Peyer's patch (tissue), 4 donors: ENCODE measurements at regions not wholly inside any gene's neighbourhood (a gene's known extent, or its start where the extent isn't known, plus 50 kb on each side); places are given as distances from the start of the nearest gene placed in this dataset.

Experiments used
- DNase-seq, 3 donors: peaks; one replicate each; pipeline ENCODE4 v3.0.0-alpha.2; 2017 to 2019
- H3K27ac ChIP-seq, 4 donors: fragments of 200-600 bp; sonication (generic); one replicate each; pipeline ENCODE4 v1.5.1; 2016 to 2019
- H3K27me3 ChIP-seq, 2 donors: fragments of 200-600 bp; sonication (generic); one replicate each; pipeline ENCODE4 v1.5.1; 2019
- H3K36me3 ChIP-seq, 3 donors: fragments of 200-600 bp; sonication (generic); one replicate each; pipeline ENCODE4 v1.5.1; 2016 to 2019
- H3K4me1 ChIP-seq, 4 donors: fragments of 200-600 bp; sonication (generic); one replicate each; pipeline ENCODE4 v1.5.1; 2016 to 2019
- H3K4me3 ChIP-seq, 4 donors: fragments of 200-600 bp; sonication (generic); 1 replicate in 3 of 4; 2 replicates in 1 of 4; pipeline ENCODE4 v1.5.1; 2016 to 2019; ENCODE audit warnings: mild to moderate bottlenecking in 1 of 4
- H3K9me3 ChIP-seq, 4 donors: fragments of 200-600 bp; sonication (generic); one replicate each; pipeline ENCODE4 v1.5.1; 2016 to 2019; ENCODE audit warnings: mild to moderate bottlenecking in 1 of 4
- CTCF ChIP-seq, 6 experiments: fragments of 450-650 bp in 4 of 6; fragments of 200-600 bp in 2 of 6; sonication (generic) in 1 of 6; IDR thresholded peaks; one replicate each; pipeline ENCODE4 v1.5.1; 2017 to 2019; ENCODE audit warnings: antibody characterized with exemption in 6 of 6, mild to moderate bottlenecking in 3 of 6, moderate library complexity in 1 of 6
- POLR2A ChIP-seq, 2 donors: fragments of 450-650 bp; IDR thresholded peaks; one replicate each; pipeline ENCODE4 v1.5.1; 2017; ENCODE audit warnings: antibody characterized with exemption in 2 of 2, mild to moderate bottlenecking in 2 of 2, moderate library complexity in 2 of 2

- DNase-seq, result no peak
- H3K4me1 ChIP-seq, result no peaks in the 10 kb centered on the region
- peaks cover 0 to 4% (median 0%) of the 10 kb centered on the region in 4 donors for H3K9me3 ChIP-seq
- H3K27ac ChIP-seq, result no peak overlapping the region
- no peak for TF ChIP-seq CTCF (IDR thresholded peaks at IDR 0.05)
- no peak for TF ChIP-seq POLR2A (IDR thresholded peaks at IDR 0.05)
- no peaks in the 10 kb centered on the region for H3K36me3 ChIP-seq
- H3K4me3 ChIP-seq, result no peak overlapping the region
- H3K27me3 ChIP-seq, result no peaks in the 10 kb centered on the region
These were observed 117.2 kb upstream of the SSTR1 start for GRCh38 chr14:38090506-38090905.

- Histone ChIP-seq H3K4me1 (no peaks in the 10 kb centered on the region), H3K4me3 (no peak overlapping the region), H3K36me3 (no peaks in the 10 kb centered on the region), H3K27ac (no peak overlapping the region), H3K27me3 (no peaks in the 10 kb centered on the region), H3K9me3 (peaks cover 0 to 9% (median 0%) of the 10 kb centered on the region in 4 donors)
- TF ChIP-seq CTCF (IDR thresholded peaks at IDR 0.05), result no peak
- TF ChIP-seq POLR2A (IDR thresholded peaks at IDR 0.05), result no peak
- DNase-seq, result no peak
These were observed 109.4 kb upstream of the SSTR1 start for GRCh38 chr14:38098074-38098836.

GRCh38 chr14:38101679-38102078, 106.0 kb upstream of the SSTR1 start:
- H3K36me3 ChIP-seq, result no peaks in the 10 kb centered on the region
- no peak overlapping the region for H3K27ac ChIP-seq
- peaks cover 0 to 5% (median 0%) of the 10 kb centered on the region in 4 donors for H3K9me3 ChIP-seq
- H3K4me1 ChIP-seq, result no peaks in the 10 kb centered on the region
- H3K4me3 ChIP-seq, result no peak overlapping the region
- no peak for DNase-seq
- TF ChIP-seq POLR2A (IDR thresholded peaks at IDR 0.05), result no peak
- no peak for TF ChIP-seq CTCF (IDR thresholded peaks at IDR 0.05)
- no peaks in the 10 kb centered on the region for H3K27me3 ChIP-seq

- H3K9me3 ChIP-seq, result peaks cover 0 to 5% (median 0%) of the 10 kb centered on the region in 4 donors
- no peaks in the 10 kb centered on the region for H3K27me3 ChIP-seq
- H3K4me1 ChIP-seq, result no peaks in the 10 kb centered on the region
- H3K36me3 ChIP-seq, result no peaks in the 10 kb centered on the region
- DNase-seq, result no peak
- TF ChIP-seq CTCF (IDR thresholded peaks at IDR 0.05), result no peak
- TF ChIP-seq POLR2A (IDR thresholded peaks at IDR 0.05), result no peak
- no peak overlapping the region for H3K27ac ChIP-seq
- H3K4me3 ChIP-seq, result no peak overlapping the region
These were observed 104.0 kb upstream of the SSTR1 start for GRCh38 chr14:38103542-38104225.

- H3K27me3 ChIP-seq, result no peaks in the 10 kb centered on the region
- H3K9me3 ChIP-seq, result peaks cover 0 to 5% (median 0%) of the 10 kb centered on the region in 4 donors
- no peaks in the 10 kb centered on the region for H3K36me3 ChIP-seq
- H3K27ac ChIP-seq, result no peak overlapping the region
- H3K4me3 ChIP-seq, result no peak overlapping the region
- H3K4me1 ChIP-seq, result no peaks in the 10 kb centered on the region
- DNase-seq, result no peak
- TF ChIP-seq CTCF (IDR thresholded peaks at IDR 0.05) (no peak), POLR2A (IDR thresholded peaks at IDR 0.05) (no peak)
These were observed 102.5 kb upstream of the SSTR1 start for GRCh38 chr14:38105106-38105702.
